ENCODE measurements at regions not wholly inside any gene's neighbourhood (a gene's known extent, or its start where the extent isn't known, plus 50 kb on each side); places are given as distances from the start of the nearest gene placed in this dataset.

- Histone ChIP-seq H2AFZ (ENCODE audit: insufficient read depth, low read depth, low read length, poor library complexity, severe bottlenecking) (no peak overlapping the region), H3K4me3 (replicated peaks in 1 of 3; ENCODE audit: low read depth in 2 of 3, low read length in 3 of 3) (no peak overlapping the region), H3K27ac (ENCODE audit: low read depth in 1 of 2, low read length in 2 of 2) (no peak overlapping the region), H3K9ac (ENCODE audit: insufficient read depth, low read length, poor library complexity, severe bottlenecking) (no peak overlapping the region), H3K27me3 (ENCODE audit: control insufficient read depth in 2 of 2, insufficient read depth in 2 of 2, low read length in 2 of 2) (no peaks in the 10 kb centered on the region), H3K9me3 (replicated peaks in 1 of 2; ENCODE audit: control insufficient read depth in 1 of 2, insufficient read depth in 1 of 2, low read length in 2 of 2) (no peaks in the 10 kb centered on the region), H3K4me2 (replicated peaks; ENCODE audit: extremely low read depth, low read length, poor library complexity, severe bottlenecking) (no peak overlapping the region), H3K79me2 (ENCODE audit: insufficient read depth, low read length) (no peaks in the 10 kb centered on the region), H3K4me1 (ENCODE audit: control insufficient read depth in 1 of 2, insufficient read depth in 2 of 2, low read length in 2 of 2) (no peaks in the 10 kb centered on the region), H4K20me1 (ENCODE audit: insufficient read depth, low read length) (no peaks in the 10 kb centered on the region), H3K36me3 (replicated peaks in 1 of 2; ENCODE audit: control insufficient read depth in 1 of 2, insufficient read depth in 2 of 2, low read length in 2 of 2) (no peaks in the 10 kb centered on the region)
- Mint-ChIP-seq H3K4me1 (peaks cover 7% of the 10 kb centered on the region), H3K9me3 (peaks cover 0 to 3% (median 0%) of the 10 kb centered on the region in 7 donors), H3K27me3 (ENCODE audit: low read depth in 3 of 3) (peaks cover 0 to 3% (median 1%) of the 10 kb centered on the region in 3 donors), H3K27ac (no peak overlapping the region), H3K4me3 (no peak overlapping the region), H3K36me3 (no peaks in the 10 kb centered on the region)
- TF ChIP-seq CTCF (IDR thresholded peaks at IDR 0.05): no peak
- intact Hi-C loops (cut with micrococcal nuclease): no loop called here
- 83% methylated on average over 3 of the region's 4 CpGs for WGBS (ENCODE audit: insufficient coverage)
- no peak for DNase-seq
These were observed 165.9 kb downstream of the UXS1 start for GRCh38 chr2:106028192-106028591.

- H3K36me3 ChIP-seq (replicated peaks in 1 of 2; ENCODE audit: control insufficient read depth in 1 of 2, insufficient read depth in 2 of 2, low read length in 2 of 2): no peaks in the 10 kb centered on the region
- DNase-seq: no peak
- intact Hi-C loops (cut with micrococcal nuclease): no loop called here
- Mint-ChIP-seq H3K9me3 (no peaks in the 10 kb centered on the region), H3K36me3 (no peaks in the 10 kb centered on the region), H3K4me1 (peaks cover 7% of the 10 kb centered on the region), H3K4me3 (no peak overlapping the region), H3K27me3 (ENCODE audit: low read depth in 3 of 3) (peaks cover 0 to 3% (median 1%) of the 10 kb centered on the region in 3 donors), H3K27ac (no peak overlapping the region)
- no peak overlapping the region for H3K27ac ChIP-seq (ENCODE audit: low read depth in 1 of 2, low read length in 2 of 2)
- H3K4me1 ChIP-seq (ENCODE audit: control insufficient read depth in 1 of 2, insufficient read depth in 2 of 2, low read length in 2 of 2): no peaks in the 10 kb centered on the region
- H3K27me3 ChIP-seq (ENCODE audit: control insufficient read depth in 2 of 2, insufficient read depth in 2 of 2, low read length in 2 of 2): no peaks in the 10 kb centered on the region
- no peak overlapping the region for H3K9ac ChIP-seq (ENCODE audit: insufficient read depth, low read length, poor library complexity, severe bottlenecking)
- H3K9me3 ChIP-seq (replicated peaks in 1 of 2; ENCODE audit: control insufficient read depth in 1 of 2, insufficient read depth in 1 of 2, low read length in 2 of 2): no peaks in the 10 kb centered on the region
- H4K20me1 ChIP-seq (ENCODE audit: insufficient read depth, low read length): no peaks in the 10 kb centered on the region
- H3K4me2 ChIP-seq (replicated peaks; ENCODE audit: extremely low read depth, low read length, poor library complexity, severe bottlenecking): no peak overlapping the region
- H2AFZ ChIP-seq (ENCODE audit: insufficient read depth, low read depth, low read length, poor library complexity, severe bottlenecking): no peak overlapping the region
- no peak overlapping the region for H3K4me3 ChIP-seq (replicated peaks in 1 of 3; ENCODE audit: low read depth in 2 of 3, low read length in 3 of 3)
- TF ChIP-seq CTCF (IDR thresholded peaks at IDR 0.05): no peak
- WGBS (ENCODE audit: insufficient coverage): 96% methylated on average over 3 of the region's 6 CpGs
- H3K79me2 ChIP-seq (ENCODE audit: insufficient read depth, low read length): no peaks in the 10 kb centered on the region
These were observed 167.6 kb downstream of the UXS1 start for GRCh38 chr2:106026271-106027190.
